Ascending aorta (tissue), 2 donors: ENCODE measurements at regions not wholly inside any gene's neighbourhood (a gene's known extent, or its start where the extent isn't known, plus 50 kb on each side); places are given as distances from the start of the nearest gene placed in this dataset.

Source experiments
- DNase-seq, 2 donors: peaks; one replicate each; pipeline ENCODE4 v3.0.0-alpha.2; 2019; ENCODE audit warnings: low spot score in 2 of 2
- H3K27ac ChIP-seq, 2 donors: fragments of 200-600 bp; sonication (generic); one replicate each; pipeline ENCODE4 v1.5.1; 2016 to 2017; ENCODE audit warnings: mild to moderate bottlenecking in 1 of 2
- H3K27me3 ChIP-seq: fragments of 200-600 bp; sonication (generic); one replicate; pipeline ENCODE4 v1.5.1; 2017
- H3K36me3 ChIP-seq, 2 donors: fragments of 200-600 bp; sonication (generic); one replicate each; pipeline ENCODE4 v1.5.1; 2016
- H3K4me1 ChIP-seq, 2 donors: fragments of 200-600 bp; sonication (generic); one replicate each; pipeline ENCODE4 v1.5.1; 2016 to 2017; ENCODE audit warnings: mild to moderate bottlenecking in 1 of 2
- H3K4me3 ChIP-seq, 2 donors: fragments of 200-600 bp; sonication (generic); one replicate each; pipeline ENCODE4 v1.5.1; 2016 to 2017; ENCODE audit warnings: mild to moderate bottlenecking in 1 of 2
- H3K9me3 ChIP-seq, 2 donors: fragments of 200-600 bp; sonication (generic); one replicate each; pipeline ENCODE4 v1.5.1; 2016
- CTCF ChIP-seq, 3 experiments: fragments of 200-600 bp in 2 of 3; fragments of 450-650 bp in 1 of 3; sonication (generic) in 2 of 3; IDR thresholded peaks; one replicate each; pipeline ENCODE4 v1.5.1; 2016 to 2019; ENCODE audit warnings: antibody characterized with exemption in 3 of 3, mild to moderate bottlenecking in 1 of 3, moderate library complexity in 1 of 3
- intact Hi-C: fragments of 100-400 bp; cut with DNase I; formaldehyde crosslinking; loops from one replicate; pipeline ENCODE4 v1.15.1; 2023

- H3K9me3 ChIP-seq = no peaks in the 10 kb centered on the region
- H3K4me3 ChIP-seq = no peak overlapping the region
- H3K27me3 ChIP-seq = no peaks in the 10 kb centered on the region
- H3K4me1 ChIP-seq = no peaks in the 10 kb centered on the region
- H3K36me3 ChIP-seq = no peaks in the 10 kb centered on the region
- DNase-seq = no peak
- intact Hi-C loops = no loop called here
- no peak overlapping the region for H3K27ac ChIP-seq
- no peak for TF ChIP-seq CTCF (IDR thresholded peaks at IDR 0.05)
Observed at GRCh38 chr4:12562021-12562420, 922.1 kb downstream of the RAB28 start.

- H3K9me3 ChIP-seq = no peaks in the 10 kb centered on the region
- no peaks in the 10 kb centered on the region for H3K27me3 ChIP-seq
- H3K4me1 ChIP-seq = no peaks in the 10 kb centered on the region
- no peak for TF ChIP-seq CTCF (IDR thresholded peaks at IDR 0.05)
- no peak for DNase-seq
- H3K4me3 ChIP-seq = no peak overlapping the region
- intact Hi-C loops = no loop called here
- H3K27ac ChIP-seq = no peak overlapping the region
- no peaks in the 10 kb centered on the region for H3K36me3 ChIP-seq
Observed at GRCh38 chr4:12555011-12555410, 929.1 kb downstream of the RAB28 start.

GRCh38 chr4:12548678-12549077, 935.5 kb downstream of the RAB28 start:
- no peaks in the 10 kb centered on the region for H3K4me1 ChIP-seq
- H3K27ac ChIP-seq = no peak overlapping the region
- no peaks in the 10 kb centered on the region for H3K36me3 ChIP-seq

GRCh38 chr4:12545812-12546211, 938.3 kb downstream of the RAB28 start:
- Histone ChIP-seq H3K27ac (no peak overlapping the region), H3K4me3 (no peak overlapping the region), H3K27me3 (no peaks in the 10 kb centered on the region), H3K9me3 (no peaks in the 10 kb centered on the region), H3K4me1 (no peaks in the 10 kb centered on the region), H3K36me3 (no peaks in the 10 kb centered on the region)
- intact Hi-C loops = no loop called here
- no peak for TF ChIP-seq CTCF (IDR thresholded peaks at IDR 0.05)
- no peak for DNase-seq

More at GRCh38 chr4:12548678-12549077, 935.5 kb downstream of the RAB28 start:
- H3K4me3 ChIP-seq = no peak overlapping the region
- no peak for DNase-seq
- H3K9me3 ChIP-seq = no peaks in the 10 kb centered on the region
- intact Hi-C loops = no loop called here
- no peaks in the 10 kb centered on the region for H3K27me3 ChIP-seq
- TF ChIP-seq CTCF (IDR thresholded peaks at IDR 0.05) = no peak

GRCh38 chr4:12538162-12538561, 946.0 kb downstream of the RAB28 start:
- Histone ChIP-seq H3K27ac (no peak overlapping the region), H3K36me3 (no peaks in the 10 kb centered on the region), H3K9me3 (no peaks in the 10 kb centered on the region), H3K4me3 (no peak overlapping the region), H3K4me1 (no peaks in the 10 kb centered on the region), H3K27me3 (no peaks in the 10 kb centered on the region)
- intact Hi-C loops = no loop called here
- TF ChIP-seq CTCF (IDR thresholded peaks at IDR 0.05) = no peak
- no peak for DNase-seq

GRCh38 chr4:12534684-12535083, 949.5 kb downstream of the RAB28 start:
- Histone ChIP-seq H3K4me1 (no peaks in the 10 kb centered on the region), H3K27ac (no peak overlapping the region)
- intact Hi-C loops = no loop called here

More at GRCh38 chr4:12534684-12535083, 949.5 kb downstream of the RAB28 start:
- DNase-seq = no peak
- H3K36me3 ChIP-seq = no peaks in the 10 kb centered on the region
- no peak for TF ChIP-seq CTCF (IDR thresholded peaks at IDR 0.05)
- no peaks in the 10 kb centered on the region for H3K27me3 ChIP-seq
- H3K4me3 ChIP-seq = no peak overlapping the region
- H3K9me3 ChIP-seq = no peaks in the 10 kb centered on the region
